GM06990 (cell line): ENCODE measurements at regions not wholly inside any gene's neighbourhood (a gene's known extent, or its start where the extent isn't known, plus 50 kb on each side); places are given as distances from the start of the nearest gene placed in this dataset.

ENCODE experiments used
- DNase-seq: peaks from one replicate; pipeline ENCODE4 v3.0.0-alpha.2; 2011; ENCODE audit not compliant: insufficient read length; ENCODE audit errors: extremely low read depth
- H3K27me3 ChIP-seq: replicated peaks from 2 replicates; pipeline ENCODE4 v1.6.0; 2011; ENCODE audit warnings: low read length; ENCODE audit not compliant: control insufficient read depth, insufficient read depth
- H3K36me3 ChIP-seq: 2 replicates; pipeline ENCODE4 v1.5.1; 2011; ENCODE audit warnings: low read length; ENCODE audit not compliant: control insufficient read depth, insufficient read depth
- H3K4me3 ChIP-seq: replicated peaks from 2 replicates; pipeline ENCODE4 v1.5.1; 2011; ENCODE audit warnings: low read depth, mild to moderate bottlenecking, control low read depth, low read length
- CTCF ChIP-seq: IDR thresholded peaks from 2 replicates; pipeline ENCODE4 v1.5.1; 2011; ENCODE audit warnings: low read length, control low read depth, mild to moderate bottlenecking, inconsistent platforms; ENCODE audit not compliant: insufficient read depth, poor library complexity, severe bottlenecking

- TF ChIP-seq CTCF: no peak
- DNase-seq: no peak
- Histone ChIP-seq H3K4me3 (no peak overlapping the region), H3K27me3 (no peaks in the 10 kb centered on the region), H3K36me3 (no peaks in the 10 kb centered on the region)
Measured at GRCh38 chr3:64358176-64358575, 132.9 kb upstream of the PRICKLE2 start.

- no peak for TF ChIP-seq CTCF
- no peak for DNase-seq
- Histone ChIP-seq H3K36me3 (no peaks in the 10 kb centered on the region), H3K27me3 (no peaks in the 10 kb centered on the region), H3K4me3 (no peak overlapping the region)
Measured at GRCh38 chr3:64357481-64357880, 132.2 kb upstream of the PRICKLE2 start.

GRCh38 chr3:64355401-64355807, 130.1 kb upstream of the PRICKLE2 start:
- TF ChIP-seq CTCF: no peak
- H3K4me3 ChIP-seq: no peak overlapping the region
- H3K36me3 ChIP-seq: no peaks in the 10 kb centered on the region
- no peaks in the 10 kb centered on the region for H3K27me3 ChIP-seq
- DNase-seq: no peak

- no peak for TF ChIP-seq CTCF
- H3K27me3 ChIP-seq: no peaks in the 10 kb centered on the region
- H3K36me3 ChIP-seq: no peaks in the 10 kb centered on the region
- no peak for DNase-seq
- no peak overlapping the region for H3K4me3 ChIP-seq
Measured at GRCh38 chr3:64354956-64355355, 129.7 kb upstream of the PRICKLE2 start.

- no peak for DNase-seq
- no peaks in the 10 kb centered on the region for H3K36me3 ChIP-seq
- no peak overlapping the region for H3K4me3 ChIP-seq
- H3K27me3 ChIP-seq: no peaks in the 10 kb centered on the region
- TF ChIP-seq CTCF: no peak
Measured at GRCh38 chr3:64354221-64354620, 129.0 kb upstream of the PRICKLE2 start.

- Histone ChIP-seq H3K36me3 (no peaks in the 10 kb centered on the region), H3K4me3 (no peak overlapping the region), H3K27me3 (no peaks in the 10 kb centered on the region)
- no peak for DNase-seq
- TF ChIP-seq CTCF: no peak
Measured at GRCh38 chr3:64353226-64353625, 128.0 kb upstream of the PRICKLE2 start.
